RKO (cell line): ENCODE measurements at regions not wholly inside any gene's neighbourhood (a gene's known extent, or its start where the extent isn't known, plus 50 kb on each side); places are given as distances from the start of the nearest gene placed in this dataset.

Experiments
- DNase-seq: peaks from one replicate; pipeline ENCODE4 v3.0.0-alpha.2; 2016; ENCODE audit warnings: low spot score

DNA sequence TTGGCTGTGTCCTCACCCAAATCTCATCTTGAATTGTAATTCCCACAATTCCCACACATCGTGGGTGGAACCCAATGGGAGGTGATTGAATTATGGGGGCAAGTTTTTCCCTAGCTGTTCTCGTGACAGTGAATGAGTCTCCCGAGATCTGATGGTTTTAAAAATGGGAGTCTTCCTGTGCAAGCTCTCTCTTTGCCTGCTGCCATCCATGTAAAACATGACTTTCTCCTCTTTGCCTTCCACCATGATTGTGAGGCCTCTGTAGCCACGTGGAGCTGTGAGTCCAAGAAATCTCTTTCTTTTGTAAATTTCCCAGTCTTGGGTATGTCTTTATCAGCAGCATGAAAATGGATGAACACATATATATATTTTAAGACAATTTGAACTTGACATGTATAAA lies 285.4 kb downstream of the BAMBI start:
- no peak for DNase-seq

DNA sequence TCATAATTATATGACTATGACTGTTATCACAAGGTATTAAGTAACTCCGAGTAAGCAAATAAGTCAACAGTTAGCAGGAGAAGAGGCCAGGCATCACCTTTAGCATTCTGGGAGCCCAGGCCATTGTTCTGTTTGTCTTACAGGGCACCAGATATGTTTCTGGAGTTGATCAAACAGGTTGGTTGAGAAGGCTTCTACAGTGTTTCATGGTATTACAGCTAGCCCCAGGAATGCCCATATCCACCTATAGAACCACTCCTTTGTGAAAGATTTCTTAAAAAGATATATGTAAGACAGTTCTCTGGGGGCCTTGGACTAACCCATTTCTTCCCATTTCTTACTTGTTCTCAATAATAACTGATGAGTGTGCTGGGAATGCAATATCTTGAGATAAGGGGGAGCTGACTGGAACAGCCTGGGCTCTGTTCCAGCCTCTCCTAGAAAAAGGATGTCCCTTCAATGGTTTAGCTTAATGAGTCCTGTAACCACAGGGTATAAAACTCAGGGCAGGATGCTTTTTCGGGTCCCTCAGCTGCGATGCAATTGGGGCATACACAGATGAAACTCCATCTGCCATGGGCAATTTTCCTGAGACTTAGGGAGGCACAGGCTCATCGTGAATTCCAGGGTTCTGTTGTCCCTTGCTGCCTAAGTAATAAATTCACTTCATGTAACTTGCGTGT lies 286.4 kb downstream of the BAMBI start:
- no peak for DNase-seq

DNA sequence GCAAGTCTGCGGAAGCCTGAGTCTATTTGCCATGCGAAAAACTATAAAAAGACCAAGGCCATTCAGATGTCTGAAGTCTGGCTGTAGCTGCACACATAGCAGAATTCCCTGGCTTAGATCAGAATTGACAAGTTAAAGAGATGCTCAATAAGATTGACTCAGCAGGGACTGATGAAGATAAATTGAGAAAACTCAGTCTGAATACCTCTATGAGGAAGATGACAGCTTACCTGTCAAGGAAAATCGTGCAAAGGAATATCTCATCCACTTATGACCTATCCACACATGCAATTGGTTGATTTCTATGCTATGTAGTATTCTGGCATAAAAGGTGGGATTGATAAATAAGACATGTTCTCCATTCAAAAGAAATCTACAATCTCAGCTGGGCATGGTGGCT lies 288.6 kb downstream of the BAMBI start:
- DNase-seq = no peak

DNA sequence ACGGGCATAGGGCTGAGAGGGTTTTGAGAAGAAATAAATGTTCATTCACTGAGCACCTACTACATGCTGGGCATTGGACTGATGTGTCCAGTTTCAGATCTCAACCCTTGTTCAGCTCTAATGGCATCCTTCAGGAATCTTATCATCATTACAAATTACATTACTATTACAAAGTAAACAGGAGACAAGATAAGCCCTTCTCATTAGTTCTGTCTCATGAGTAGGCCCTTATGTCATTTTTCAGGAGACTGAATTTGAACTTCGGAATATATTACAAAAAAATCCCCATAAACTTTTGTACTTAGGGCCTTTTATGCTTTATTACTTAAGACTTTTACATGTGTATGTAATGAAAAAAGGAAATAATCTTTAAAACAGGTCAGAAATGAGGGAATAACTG lies 289.7 kb downstream of the BAMBI start:
- no peak for DNase-seq

DNA sequence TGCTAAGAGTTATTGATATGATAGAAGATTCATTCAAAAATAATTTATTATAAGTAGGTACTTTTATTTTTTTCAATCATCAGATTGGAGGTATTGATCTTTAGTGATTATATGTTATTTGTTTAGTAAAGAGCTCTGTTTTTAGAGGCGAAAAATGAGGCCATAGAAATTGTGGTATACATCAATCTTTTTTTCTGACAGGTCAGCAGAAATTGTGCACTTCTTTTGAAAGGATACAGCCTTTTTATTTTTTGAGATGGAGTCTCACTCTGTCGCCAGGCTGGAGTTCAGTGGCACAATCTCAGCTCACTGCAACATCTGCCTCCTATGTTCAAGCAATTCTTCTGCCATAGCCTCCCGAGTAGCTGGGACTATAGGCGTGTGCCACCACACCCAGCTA lies 292.1 kb downstream of the BAMBI start:
- DNase-seq = no peak

DNA sequence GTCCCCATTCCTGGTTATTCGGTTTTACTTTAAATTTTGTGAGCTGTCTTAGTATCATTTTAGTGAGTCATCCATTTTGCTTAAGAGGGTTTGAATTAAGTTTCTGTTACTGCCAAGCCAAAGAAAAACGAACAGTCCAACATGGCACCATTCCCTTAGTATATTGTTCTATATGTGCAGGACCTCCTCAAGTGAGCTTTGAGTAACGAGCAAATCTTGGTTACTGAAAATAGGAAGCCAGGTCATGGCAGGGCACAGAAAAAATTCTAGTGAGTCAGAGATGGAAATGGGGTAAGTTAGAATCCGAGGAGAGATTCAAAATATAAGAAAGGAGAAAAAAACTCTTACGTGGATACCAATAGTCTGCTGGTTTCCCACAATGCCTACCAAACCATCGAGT lies 292.9 kb downstream of the BAMBI start:
- no peak for DNase-seq

DNA sequence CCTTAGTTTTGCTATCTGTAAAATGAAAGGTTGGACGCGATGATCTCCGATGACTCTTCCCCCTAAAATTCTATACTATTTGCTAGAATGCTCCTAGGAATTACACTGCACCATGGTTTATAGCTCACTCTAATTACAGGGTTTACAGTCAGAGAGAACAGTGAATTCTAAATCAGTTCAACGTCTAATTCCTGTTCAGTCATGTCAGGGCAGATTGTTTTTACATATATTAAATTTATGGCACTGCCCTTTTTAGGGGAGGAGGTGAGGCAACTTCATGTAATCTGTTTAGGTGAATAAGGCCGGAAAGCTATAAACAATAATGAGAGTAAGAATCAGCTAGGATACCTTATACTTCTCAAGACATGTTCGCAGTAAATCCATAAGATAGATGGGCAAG lies 293.9 kb downstream of the BAMBI start:
- no peak for DNase-seq

DNA sequence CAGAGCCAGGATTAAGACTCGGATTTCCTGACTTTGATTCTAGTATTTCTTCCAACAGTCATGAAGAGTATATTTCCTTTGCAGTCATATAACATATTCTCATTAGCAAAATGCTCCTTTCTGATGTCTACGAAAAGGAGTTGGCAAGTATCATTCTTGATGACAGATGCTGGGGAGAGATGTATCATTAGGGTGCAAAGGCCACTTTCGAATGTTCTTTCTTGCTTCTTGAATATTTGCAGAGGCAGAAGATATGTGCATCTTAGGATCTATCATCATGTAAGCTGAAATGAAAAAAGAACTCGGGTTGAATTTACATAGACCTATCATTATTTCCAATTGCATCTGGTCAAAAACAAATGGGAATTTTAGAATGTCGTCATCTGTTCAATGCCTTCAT lies 294.4 kb downstream of the BAMBI start:
- no peak for DNase-seq

DNA sequence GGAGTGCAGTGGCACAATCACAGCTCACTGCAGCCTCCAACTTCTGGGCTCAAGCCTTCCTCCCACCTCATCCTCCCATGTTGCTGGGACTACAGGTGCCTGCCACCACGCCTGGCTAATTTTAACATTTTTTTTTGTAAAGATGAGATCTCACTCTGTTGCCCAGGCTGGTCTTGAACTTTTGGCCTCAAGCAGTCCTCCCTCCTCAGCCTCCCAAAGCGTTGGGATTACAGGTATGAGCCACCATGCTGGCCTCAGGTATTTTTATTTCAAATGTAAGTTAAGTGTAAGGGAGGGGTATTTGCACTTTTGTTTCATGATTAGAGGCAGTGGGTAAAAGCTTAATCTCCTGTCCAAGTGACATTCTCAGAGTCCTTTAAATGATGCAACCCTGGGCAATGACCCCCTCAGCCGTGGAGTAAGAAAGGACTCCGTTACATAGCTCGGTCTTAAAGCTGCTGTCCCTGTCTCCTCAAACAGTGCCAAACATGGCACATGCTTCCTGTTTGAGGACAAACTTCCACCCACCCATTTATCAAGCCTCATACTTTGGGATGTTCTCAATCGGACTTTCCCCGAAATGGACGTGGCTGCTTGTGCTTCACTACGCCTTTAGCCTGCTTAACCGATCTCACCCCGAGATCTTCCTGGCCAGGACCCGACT lies 296.1 kb downstream of the BAMBI start:
- no peak for DNase-seq

DNA sequence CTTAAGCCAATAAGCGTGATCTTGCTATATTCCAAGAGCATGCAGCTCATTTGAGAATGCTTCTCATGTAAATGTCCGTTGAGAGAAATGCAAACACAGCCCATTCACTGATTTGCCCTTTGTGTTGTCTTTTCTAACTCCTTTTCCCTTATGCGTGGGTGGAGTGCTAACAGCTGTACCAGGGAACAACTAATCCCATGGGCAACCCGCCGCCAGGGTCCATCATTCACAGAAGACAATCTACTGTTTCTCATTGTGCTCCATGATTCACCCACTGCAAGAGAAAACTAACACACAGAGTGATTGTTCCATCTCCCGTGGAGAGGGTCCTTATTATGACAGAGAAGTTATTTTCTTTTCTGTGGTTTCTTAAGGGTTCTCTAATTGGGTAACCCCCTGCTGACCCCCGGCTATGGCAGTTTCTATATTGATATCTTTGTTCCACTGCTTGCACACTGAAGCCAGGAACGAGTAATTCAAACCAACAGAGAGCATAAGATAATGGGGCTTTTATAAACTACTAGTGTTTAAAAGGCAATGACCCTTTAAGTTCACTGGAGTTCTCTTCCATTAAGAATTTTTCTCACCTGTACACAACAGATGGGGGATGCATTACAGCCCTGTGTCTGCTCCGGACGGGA lies 298.7 kb downstream of the BAMBI start:
- no peak for DNase-seq

DNA sequence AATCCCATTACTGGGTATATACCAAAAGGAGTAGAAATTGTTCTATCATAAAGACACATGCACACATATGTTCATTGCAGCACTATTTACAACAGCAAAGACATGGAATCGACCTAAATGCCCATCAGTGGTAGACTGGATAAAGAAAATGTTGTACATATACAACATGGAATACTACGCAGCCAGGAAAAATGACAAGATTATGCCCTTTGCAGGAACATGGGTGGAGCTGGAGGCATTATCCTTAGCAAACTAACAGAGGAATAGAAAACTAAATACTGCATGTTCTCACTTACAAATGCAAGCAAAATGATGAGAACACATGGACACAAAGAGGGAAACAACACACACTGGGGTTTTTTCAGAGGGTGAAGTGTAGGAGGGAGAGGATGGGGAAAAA lies 300.2 kb downstream of the BAMBI start:
- no peak for DNase-seq

DNA sequence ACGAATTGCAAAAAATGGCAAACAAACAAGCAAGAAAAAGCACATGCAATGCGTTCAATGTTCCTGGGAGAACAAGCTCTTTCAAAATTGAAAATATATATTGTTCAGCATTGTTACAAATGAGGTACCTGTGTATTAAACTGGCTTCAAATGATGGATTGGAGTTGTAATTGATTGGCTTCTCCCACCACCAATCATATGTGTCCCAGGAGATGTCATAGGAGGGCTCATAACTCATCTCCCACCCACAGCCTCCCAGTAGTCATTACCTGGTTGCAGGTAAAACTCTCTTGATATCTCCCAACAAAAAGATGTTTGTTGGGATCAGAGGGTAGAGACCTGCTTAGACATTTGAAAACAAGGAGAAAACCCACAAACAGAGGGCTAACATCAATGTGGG lies 302.9 kb downstream of the BAMBI start:
- no peak for DNase-seq

DNA sequence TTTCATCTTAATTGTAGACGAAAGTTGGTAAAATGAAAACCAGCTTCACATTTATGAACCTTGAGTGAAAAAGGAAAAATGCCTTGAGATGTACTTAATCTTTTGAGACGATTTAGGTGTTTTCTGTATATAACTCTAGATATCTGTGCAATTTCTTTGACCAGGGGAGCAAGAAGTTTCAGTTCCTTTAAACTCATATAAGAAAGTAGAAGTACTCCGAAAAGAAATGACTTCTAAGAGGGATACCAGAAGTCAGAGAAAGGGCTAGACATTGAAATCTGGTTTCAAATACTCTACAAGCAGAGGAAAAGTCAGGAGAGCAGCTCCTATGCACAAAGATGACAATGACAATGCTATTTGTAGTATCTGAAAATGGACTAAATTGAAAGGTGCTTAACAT lies 303.7 kb downstream of the BAMBI start:
- no peak for DNase-seq

DNA sequence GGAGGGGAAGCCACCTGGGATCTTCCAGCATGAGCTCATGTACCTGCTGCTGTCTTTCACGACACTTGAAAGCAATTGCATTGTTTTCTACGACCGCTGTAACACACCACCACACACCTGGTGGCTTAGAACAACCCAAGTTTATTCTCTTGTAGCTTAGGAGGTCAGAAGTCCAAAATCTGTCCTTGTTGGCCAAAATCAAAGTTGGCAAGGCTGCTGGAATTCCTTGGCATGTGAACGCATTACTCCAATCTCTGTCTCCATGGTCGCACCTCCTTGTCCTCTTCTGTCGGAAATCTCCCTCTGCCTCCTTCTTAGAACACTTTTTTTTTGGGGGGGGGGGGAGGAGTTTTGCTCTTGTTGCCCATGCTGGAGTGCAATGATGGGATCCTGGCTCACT lies 305.7 kb downstream of the BAMBI start:
- no peak for DNase-seq

DNA sequence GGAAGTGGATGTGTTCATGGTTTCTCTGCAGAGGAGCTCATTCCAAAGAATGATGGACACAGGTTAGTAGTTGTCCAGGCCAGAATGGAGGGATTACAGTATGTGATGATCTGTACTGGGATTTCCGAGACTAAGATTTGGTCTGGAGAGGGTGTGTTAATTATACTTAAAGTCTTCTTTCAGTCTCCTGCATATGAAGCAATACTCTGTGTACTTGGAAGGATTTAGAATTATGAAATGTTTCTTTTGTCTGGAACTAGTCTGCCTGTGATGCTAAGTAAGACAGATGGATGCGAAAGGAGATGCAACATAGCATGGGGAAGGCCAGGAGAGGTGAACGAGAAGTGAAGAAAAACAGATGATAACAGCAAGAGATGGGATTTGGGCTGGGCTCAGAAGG lies 305.1 kb upstream of the LYZL1 start:
- no peak for DNase-seq

DNA sequence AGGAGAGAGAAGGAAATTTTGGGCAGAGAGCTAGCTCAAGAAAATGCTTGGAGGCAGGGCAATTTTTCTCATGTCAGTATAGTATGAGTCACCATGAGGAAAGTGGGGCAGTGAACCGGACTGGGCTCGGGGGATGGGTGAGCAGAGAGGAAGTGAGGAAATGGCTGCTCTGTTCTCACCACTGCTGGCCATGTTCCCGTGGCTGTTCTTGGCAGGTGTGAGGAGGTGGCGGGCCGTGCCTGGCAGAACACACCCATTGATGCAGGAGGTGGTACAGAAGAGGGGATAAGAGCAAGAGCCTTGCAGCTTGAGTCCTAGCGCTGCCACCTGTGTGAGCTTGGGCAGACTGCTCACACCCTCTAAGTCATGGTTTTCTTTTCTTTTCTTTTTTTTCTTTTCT lies 304.4 kb upstream of the LYZL1 start:
- peak; percentile 70 for DNase-seq

DNA sequence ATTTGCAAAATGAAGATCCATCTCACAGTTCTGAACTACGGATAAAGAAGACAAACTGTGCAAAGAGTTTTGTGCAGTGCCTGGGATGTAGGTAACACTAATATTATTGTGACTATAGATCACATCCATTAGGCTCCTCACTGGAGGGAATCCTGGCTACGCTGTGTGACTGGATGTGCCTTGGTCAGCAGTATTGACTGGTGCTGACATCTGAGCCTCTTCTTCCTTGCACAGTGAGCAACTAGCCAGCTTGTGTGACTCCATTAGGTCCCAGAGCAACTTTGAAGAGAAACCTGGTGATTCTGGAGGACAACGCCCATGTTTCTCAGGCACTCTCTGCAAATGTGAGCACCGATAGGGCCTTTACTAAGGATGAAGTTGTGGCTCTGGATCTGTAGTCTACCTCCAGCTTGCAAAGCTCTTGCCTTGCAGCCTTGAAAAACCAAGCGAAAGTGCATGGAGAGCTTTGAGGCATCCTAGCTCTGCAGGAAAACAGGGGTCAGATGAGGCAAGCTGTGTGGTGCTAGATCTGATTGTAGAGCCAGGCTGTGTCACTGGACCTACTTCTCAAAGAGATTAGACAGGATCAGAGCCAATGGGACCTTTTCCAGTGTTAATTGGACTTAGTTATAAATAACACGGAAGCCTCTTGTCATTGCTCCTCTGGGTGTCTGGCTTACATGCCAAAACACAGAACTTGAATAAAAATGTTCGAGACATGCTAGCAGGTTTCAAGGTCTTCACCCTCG lies 303.6 kb upstream of the LYZL1 start:
- DNase-seq = no peak

DNA sequence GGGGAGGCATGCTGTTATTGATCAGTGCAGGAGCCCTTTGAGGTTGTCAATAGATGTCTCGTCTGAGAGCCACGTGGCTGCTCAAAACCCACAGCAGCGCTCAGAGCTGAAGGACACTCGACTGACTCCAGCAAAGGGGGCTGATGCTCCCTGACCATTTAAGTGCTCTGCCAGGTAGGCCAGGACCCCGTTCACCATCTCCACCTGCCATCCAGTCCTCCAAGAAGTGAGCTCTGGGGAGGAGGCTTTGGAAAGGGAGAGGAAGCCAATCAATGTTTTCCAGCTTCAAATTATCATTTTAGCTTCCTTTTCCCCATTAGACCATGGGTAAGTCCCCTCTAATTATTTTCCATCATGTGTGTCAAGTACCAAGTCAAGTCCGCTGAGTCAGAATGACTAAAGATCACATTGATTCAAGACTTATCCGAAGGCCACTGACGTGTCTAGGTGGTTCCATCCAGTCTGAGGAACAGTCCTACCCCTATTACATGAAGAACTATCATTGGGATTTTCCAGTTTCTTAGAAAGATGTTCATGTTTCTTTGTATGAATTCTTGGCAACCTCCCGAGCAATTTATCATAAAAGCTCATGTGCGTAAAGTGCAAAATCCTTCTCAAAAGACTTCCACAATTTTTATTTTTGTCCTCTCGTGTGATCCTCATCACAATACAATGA lies 302.6 kb upstream of the LYZL1 start:
- DNase-seq = peak; percentile 70

DNA sequence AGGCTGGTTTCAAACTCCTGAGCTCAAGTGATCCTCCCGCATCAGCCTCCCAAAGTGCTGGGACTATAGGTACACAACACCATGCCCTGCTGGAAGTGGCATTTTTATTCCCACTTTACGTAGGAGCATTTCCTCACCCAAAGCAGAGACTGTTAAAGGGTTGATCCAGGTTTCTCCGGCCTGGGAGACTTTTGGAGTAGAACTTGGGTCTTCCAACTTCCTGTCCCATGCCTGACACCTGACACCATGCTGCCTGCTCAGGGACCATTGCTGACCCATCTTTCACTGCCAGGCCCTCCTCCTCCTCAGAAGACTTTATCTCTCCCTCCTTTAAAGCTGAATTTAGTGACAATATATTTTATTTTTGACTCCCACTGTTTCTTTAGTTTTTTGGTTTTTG lies 302.0 kb upstream of the LYZL1 start:
- DNase-seq = no peak

DNA sequence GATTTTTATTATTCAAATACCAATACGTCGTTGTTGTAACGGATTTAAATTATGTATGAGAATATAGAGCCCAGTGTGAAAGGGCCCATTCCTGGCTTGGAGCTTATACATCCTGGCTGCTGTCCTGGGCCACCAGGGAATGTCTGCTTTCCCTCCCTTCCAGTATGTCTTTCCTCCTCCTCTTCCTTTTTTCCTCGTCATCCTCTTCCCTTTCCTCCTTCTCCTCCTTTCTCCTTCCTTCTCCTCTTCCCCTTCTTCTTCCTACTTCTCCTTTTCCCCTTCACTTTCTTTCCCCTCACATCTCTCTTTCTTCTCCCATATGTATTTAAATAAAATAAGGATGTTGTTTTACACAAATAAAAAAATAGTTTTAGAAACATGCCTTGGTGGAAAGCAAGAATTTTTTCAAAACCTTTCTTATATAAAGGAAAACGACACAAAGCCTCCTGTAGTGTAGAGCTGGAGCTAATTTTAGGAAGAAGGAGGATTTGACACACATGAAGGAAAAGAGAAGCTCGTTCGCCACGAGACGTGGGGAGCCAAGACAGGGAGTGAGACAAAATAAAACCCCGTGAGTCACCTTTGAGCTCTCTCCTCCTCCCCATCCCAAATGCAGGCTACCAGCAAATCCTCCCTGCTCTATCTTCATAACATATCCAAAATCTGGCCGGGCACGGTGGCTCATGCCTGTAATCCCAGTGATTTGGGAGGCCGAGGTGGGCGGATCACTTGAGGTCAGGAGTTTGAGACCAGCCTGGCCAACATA lies 301.1 kb upstream of the LYZL1 start:
- DNase-seq = no peak

DNA sequence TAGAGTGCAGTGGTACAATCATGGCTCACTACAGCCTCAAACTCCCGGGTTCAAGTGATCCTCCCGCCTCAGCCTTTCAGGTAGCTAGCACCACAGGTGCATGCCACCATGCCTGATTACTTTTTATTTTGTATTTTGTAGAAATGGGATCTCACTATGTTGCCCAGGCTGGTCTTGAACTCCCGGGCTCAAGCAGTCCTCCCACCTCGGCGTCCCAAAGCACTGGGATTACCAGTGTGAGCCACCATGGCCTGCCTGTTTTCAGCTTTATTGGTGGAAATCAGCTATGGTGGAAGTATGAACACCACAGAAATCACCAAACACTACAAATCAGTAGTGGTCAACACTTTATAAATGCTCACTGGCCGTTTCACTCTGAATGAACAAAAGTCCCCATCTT lies 299.9 kb upstream of the LYZL1 start:
- DNase-seq = no peak
